HG03575 (cell line): ENCODE measurements at regions not wholly inside any gene's neighbourhood (a gene's known extent, or its start where the extent isn't known, plus 50 kb on each side); places are given as distances from the start of the nearest gene placed in this dataset.
"Not testable (repeated sequence)": the region's sequence is repeated elsewhere in the genome, so short reads cannot be mapped to it uniquely, and the experiment has no call there.

ENCODE experiments used
- ATAC-seq: cut with Tn5 transposase; IDR thresholded peaks from one replicate; pipeline ENCODE4 v1.9.1; 2021; ENCODE audit not compliant: unreplicated experiment, insufficient number of reproducible peaks, low FRiP score; ENCODE audit errors: extremely low read depth

GRCh38 chr14:71165121-71166031 lies 258.1 kb downstream of the PCNX1 start:
- ATAC-seq: no peak

GRCh38 chr14:71166180-71166837 lies 259.1 kb downstream of the PCNX1 start:
- no peak for ATAC-seq

GRCh38 chr14:71167325-71167950 lies 260.2 kb downstream of the PCNX1 start:
- ATAC-seq: not testable (repeated sequence)

GRCh38 chr14:71168161-71168560 lies 260.9 kb downstream of the PCNX1 start:
- not testable (repeated sequence) for ATAC-seq

DNA sequence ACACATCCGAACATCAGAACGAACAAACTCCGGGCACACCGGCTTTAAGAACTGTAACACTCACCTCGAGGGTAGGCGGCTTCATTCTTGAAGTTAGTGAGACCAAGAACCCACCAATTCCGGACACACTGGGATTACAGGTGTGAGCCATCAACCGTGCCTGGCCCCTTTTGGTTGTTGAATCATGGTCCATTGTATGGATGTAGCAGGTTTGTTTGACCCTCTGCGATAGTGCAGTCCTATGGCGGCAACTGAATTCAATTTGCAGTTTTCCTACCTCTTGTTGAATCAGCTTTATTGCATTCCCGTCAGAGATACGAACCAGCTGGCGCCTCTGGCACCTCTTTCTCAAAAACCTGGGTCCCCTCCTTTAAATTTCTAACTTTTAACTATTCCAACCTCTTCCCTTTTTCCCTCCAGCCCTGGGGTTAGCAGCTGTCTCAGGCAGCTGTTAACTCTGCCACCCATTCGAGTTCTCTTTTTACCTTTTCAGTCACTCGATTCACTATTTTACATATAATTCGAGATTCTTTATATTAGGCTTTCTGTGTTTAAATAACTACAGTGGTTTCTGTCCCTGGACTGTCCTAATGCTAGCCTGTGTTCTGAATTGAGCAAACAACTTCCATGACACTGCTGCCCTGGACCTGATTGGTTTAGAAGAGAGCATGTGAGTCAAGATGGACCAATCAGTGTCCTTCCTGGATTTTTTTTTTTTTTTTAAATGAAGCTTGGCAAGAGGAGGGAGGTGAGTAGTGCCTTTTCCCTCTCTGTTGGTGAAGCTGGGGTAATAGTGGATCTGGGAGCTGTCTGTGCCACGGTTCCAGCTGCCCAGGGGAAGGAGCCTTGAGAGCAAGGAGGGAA lies 261.5 kb downstream of the PCNX1 start:
- ATAC-seq: no peak

DNA sequence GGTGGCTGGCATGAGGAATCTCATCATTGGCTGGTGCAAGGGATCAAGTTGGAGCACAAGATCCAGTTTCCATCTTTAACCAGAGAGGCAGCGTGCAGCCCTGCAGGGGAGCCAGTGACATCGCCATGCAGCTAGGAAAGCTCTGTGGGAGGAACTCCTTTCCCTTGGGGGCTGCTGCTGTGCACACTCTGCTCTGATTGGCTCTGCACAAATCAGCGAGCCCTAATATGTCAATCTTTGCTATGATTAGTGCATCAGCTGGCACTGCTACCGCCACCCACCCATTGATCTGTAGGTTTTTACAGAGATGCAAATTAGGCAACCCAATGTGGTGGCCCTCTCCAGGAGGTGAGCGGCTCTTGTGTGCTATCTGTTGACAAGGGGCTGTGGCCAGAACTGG lies 262.6 kb downstream of the PCNX1 start:
- ATAC-seq: no peak

DNA sequence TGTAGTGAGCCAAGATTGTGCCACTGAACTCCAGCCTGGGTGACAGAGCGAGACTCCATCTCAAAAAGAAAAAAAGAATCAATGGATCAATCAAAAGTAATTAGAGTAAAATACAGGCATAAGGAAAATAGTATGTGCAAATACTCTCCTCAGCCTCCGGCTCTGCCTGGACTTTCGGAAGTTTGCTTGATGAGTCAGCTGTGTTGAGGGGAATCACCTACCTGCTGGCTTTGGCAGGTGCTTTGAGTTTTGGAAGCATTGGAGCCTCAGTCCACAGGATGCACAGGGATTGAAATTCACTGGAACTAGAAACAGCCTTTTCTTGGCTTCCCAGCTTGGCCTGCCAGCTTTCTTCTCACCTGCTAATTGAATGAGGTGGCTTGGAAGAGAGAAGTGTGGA lies 268.2 kb downstream of the PCNX1 start:
- ATAC-seq: no peak

GRCh38 chr14:71179066-71179465 lies 271.8 kb downstream of the PCNX1 start:
- ATAC-seq: no peak

DNA sequence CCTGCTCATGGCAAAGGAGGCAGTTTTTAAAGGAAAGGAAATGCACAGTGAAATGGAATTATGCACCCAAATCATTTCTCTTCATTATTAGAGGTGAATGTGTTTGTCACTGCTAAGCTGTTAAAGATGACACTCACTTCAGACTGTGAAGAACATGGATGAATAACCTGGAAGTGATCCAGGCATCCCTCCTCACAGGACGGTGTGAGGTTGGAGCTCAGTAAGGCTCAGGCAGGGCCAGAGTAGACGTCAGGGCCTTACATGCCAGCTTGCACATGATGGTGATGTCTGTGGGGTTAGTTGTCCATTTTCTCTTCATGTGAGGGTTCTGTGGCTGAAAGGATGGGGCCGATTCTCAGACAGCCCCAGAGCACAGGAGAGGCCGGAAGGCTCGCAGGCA lies 273.1 kb downstream of the PCNX1 start:
- ATAC-seq: no peak

DNA sequence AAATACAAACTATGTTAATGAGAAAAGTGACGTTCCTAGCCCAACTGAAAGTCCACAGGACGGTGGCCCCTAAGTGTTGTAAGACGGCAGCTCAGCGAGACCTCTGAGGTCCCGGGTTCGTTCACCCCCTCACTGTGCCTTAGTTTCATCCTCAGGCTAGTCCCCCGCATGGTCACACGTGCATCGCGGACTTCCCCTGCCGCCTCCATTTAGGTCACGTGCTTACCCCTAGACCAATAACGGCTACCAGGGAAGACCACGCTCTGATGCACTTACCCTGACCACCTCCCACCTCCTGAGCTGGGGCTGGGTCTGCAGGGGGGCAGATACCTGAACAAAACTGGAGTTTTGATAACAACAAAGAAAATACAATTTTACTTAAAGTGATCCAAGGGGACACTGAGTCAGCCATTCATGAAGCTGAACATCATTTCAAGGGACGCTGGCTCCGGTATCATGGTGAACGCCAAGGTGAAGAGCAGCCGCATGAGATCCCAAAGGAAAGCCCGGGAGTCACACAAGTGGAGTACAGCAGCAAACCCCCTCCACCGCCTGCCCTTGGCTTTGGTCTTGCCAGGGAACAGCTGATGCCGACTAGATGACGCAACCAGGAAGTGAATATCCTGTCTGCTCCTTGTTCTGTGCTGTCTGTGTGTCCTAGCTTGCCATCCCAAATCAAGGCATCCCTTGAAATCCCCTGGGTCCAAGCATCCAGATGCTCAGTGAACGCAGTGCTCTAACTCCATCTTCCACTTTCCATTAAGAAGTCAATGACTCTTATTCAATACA lies 274.1 kb downstream of the PCNX1 start:
- no peak for ATAC-seq

GRCh38 chr14:71183876-71184689 lies 276.8 kb downstream of the PCNX1 start:
- no peak for ATAC-seq

DNA sequence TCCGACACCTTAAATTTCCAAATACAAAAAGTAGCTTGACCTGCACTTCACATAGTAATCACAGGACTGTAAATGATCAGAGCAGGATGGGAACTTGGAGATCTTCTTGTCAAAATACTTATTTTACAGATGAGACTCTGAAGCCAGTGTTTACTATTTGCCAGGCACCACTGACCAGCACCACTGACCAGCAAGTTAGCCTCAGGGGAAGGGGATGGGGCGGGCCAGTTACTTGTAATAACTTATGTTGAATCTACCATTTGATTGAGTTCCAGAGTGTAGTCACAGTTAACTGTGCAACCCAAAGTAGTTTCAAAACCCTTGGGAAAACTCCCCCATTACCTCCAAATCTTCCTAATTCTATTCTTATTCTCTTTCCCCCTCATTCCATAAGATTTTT lies 278.4 kb downstream of the PCNX1 start:
- no peak for ATAC-seq

GRCh38 chr14:71187633-71188356 lies 280.5 kb downstream of the PCNX1 start:
- ATAC-seq: no peak

DNA sequence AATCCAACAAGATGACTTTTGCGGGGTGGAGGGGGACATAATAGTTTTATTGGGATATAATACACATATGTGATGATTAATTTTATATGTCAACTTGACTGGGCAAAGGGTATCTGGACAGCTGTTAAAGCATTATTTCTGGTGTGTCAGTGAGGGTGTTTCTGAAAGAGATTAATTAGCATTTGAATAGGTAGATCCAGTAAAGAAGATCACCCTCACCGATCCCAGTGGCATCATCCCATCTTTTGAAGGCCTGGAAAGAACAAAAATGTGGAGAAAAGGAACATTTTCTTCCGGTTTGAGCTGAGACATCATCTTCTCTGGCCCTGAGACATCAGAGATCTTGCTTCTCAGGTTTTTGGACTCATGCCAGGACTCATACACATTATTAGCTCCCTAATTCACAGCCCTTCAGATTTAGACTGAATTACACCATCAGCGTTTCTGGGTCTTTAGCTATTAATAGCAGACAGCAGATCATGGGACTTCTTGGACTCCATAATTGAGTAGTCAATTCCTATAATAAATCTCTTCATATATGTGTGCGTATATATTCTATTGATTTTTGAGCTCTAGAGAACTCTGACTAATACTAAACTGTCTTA lies 283.6 kb downstream of the PCNX1 start:
- ATAC-seq: no peak

DNA sequence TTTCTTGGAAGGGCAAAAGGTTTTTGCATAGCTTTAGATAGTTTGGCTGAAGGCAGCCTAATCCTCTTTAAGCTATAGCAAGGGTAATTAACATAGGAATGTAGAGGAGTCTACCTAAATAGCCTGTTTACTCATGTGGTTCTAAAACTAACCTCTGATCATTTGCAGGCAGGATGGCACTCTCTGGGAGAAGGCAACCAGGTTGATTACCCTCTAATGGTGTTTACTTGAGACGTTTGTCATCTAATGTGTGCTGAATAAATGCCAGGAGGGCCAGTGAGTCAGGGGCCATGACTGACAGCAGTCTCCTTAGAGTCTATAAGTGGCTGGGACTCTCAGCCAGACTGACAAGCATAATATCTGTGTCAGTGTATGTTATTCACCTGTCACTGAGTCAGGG lies 286.4 kb downstream of the PCNX1 start:
- ATAC-seq: no peak

- ATAC-seq: no peak
Measured at GRCh38 chr14:71194251-71194650, 287.0 kb downstream of the PCNX1 start.

- ATAC-seq: no peak
Measured at GRCh38 chr14:71196921-71197320, 289.7 kb downstream of the PCNX1 start.
